ENCODE measurements at regions not wholly inside any gene's neighbourhood (a gene's known extent, or its start where the extent isn't known, plus 50 kb on each side); places are given as distances from the start of the nearest gene placed in this dataset.

- intact Hi-C loops (cut with DNase I, micrococcal nuclease), result no loop called here
Observed at GRCh38 chr18:60162388-60162787, 210.2 kb downstream of the MC4R start.

GRCh38 chr18:60157810-60158209 is 214.8 kb downstream of the MC4R start:
- no peak for DNase-seq
- intact Hi-C loops (cut with DNase I, micrococcal nuclease), result no loop called here
- ATAC-seq, result no peak

More at GRCh38 chr18:60162388-60162787, 210.2 kb downstream of the MC4R start:
- DNase-seq, result no peak
- ATAC-seq, result no peak

- DNase-seq (no peak), ATAC-seq (no peak)
- intact Hi-C loops (cut with DNase I, micrococcal nuclease), result no loop called here
Observed at GRCh38 chr18:60153376-60153775, 219.2 kb downstream of the MC4R start.

- intact Hi-C loops (cut with DNase I, micrococcal nuclease), result no loop called here
- ATAC-seq, result no peak
- DNase-seq, result no peak
Observed at GRCh38 chr18:60149316-60149715, 223.3 kb downstream of the MC4R start.

GRCh38 chr18:60147323-60147722 is 225.3 kb downstream of the MC4R start:
- intact Hi-C loops (cut with DNase I, micrococcal nuclease), result no loop called here
- DNase-seq, result no peak

GRCh38 chr18:60146220-60146960 is 226.2 kb downstream of the MC4R start:
- DNase-seq (no peak), ATAC-seq (no peak)
- intact Hi-C loops (cut with DNase I, micrococcal nuclease), result no loop called here

More at GRCh38 chr18:60147323-60147722, 225.3 kb downstream of the MC4R start:
- ATAC-seq, result no peak

- no peak for DNase-seq
- no peak for ATAC-seq
- intact Hi-C loops (cut with DNase I, micrococcal nuclease), result no loop called here
Observed at GRCh38 chr18:60145776-60146175, 226.8 kb downstream of the MC4R start.

GRCh38 chr18:60134806-60135205 is 235.0 kb downstream of the PMAIP1 start:
- intact Hi-C loops (cut with DNase I, micrococcal nuclease), result no loop called here
- ATAC-seq, result no peak

GRCh38 chr18:60130284-60130683 is 230.5 kb downstream of the PMAIP1 start:
- intact Hi-C loops (cut with DNase I, micrococcal nuclease), result no loop called here
- ATAC-seq (no peak), DNase-seq (no peak)

More at GRCh38 chr18:60134806-60135205, 235.0 kb downstream of the PMAIP1 start:
- no peak for DNase-seq

- intact Hi-C loops (cut with DNase I, micrococcal nuclease), result no loop called here
- ATAC-seq, result no peak
- no peak for DNase-seq
Observed at GRCh38 chr18:60123031-60123430, 223.2 kb downstream of the PMAIP1 start.

- no peak for DNase-seq
- ATAC-seq, result no peak
- intact Hi-C loops (cut with DNase I, micrococcal nuclease), result no loop called here
Observed at GRCh38 chr18:60122339-60122738, 222.5 kb downstream of the PMAIP1 start.

GRCh38 chr18:60120231-60120750 is 220.5 kb downstream of the PMAIP1 start:
- intact Hi-C loops (cut with DNase I, micrococcal nuclease), result no loop called here
- DNase-seq (no peak), ATAC-seq (peak; percentile 87)

- DNase-seq, result no peak
- intact Hi-C loops (cut with DNase I, micrococcal nuclease), result no loop called here
- no peak for ATAC-seq
Observed at GRCh38 chr18:60117321-60117720, 217.5 kb downstream of the PMAIP1 start.

- no peak for ATAC-seq
- intact Hi-C loops (cut with DNase I, micrococcal nuclease), result no loop called here
- DNase-seq, result no peak
Observed at GRCh38 chr18:60113396-60113795, 213.6 kb downstream of the PMAIP1 start.

GRCh38 chr18:60112369-60112768 is 212.6 kb downstream of the PMAIP1 start:
- no peak for ATAC-seq
- no peak for DNase-seq
- intact Hi-C loops (cut with DNase I, micrococcal nuclease), result no loop called here

- no peak for ATAC-seq
- intact Hi-C loops (cut with DNase I, micrococcal nuclease), result no loop called here
Observed at GRCh38 chr18:60111525-60111924, 211.7 kb downstream of the PMAIP1 start.

GRCh38 chr18:60110836-60111235 is 211.0 kb downstream of the PMAIP1 start:
- DNase-seq (no peak), ATAC-seq (no peak)
- intact Hi-C loops (cut with DNase I, micrococcal nuclease), result no loop called here

More at GRCh38 chr18:60111525-60111924, 211.7 kb downstream of the PMAIP1 start:
- DNase-seq, result no peak

- intact Hi-C loops (cut with DNase I, micrococcal nuclease), result no loop called here
- no peak for ATAC-seq
- no peak for DNase-seq
Observed at GRCh38 chr18:60100778-60101177, 201.0 kb downstream of the PMAIP1 start.

GRCh38 chr18:60099709-60100108 is 199.9 kb downstream of the PMAIP1 start:
- ATAC-seq (no peak), DNase-seq (no peak)
- intact Hi-C loops (cut with DNase I, micrococcal nuclease), result no loop called here

- intact Hi-C loops (cut with DNase I, micrococcal nuclease), result no loop called here
- no peak for DNase-seq
- ATAC-seq, result peak; percentile 77
Observed at GRCh38 chr18:60096428-60096827, 196.6 kb downstream of the PMAIP1 start.

GRCh38 chr18:60092073-60092472 is 192.3 kb downstream of the PMAIP1 start:
- ATAC-seq, result no peak
- intact Hi-C loops (cut with DNase I, micrococcal nuclease), result no loop called here
- no peak for DNase-seq

Data from left colon (tissue), 2 donors.